NT2/D1 (cell line): ENCODE measurements at regions not wholly inside any gene's neighbourhood (a gene's known extent, or its start where the extent isn't known, plus 50 kb on each side); places are given as distances from the start of the nearest gene placed in this dataset.
"Not testable (repeated sequence)": the region's sequence is repeated elsewhere in the genome, so short reads cannot be mapped to it uniquely, and the experiment has no call there.

Experiments
- DNase-seq: peaks from one replicate; pipeline ENCODE4 v3.0.0-alpha.2; 2011; ENCODE audit warnings: low read depth, low spot score
- H3K27me3 ChIP-seq: 2 replicates; pipeline ENCODE4 v1.6.0; 2011; ENCODE audit warnings: mild to moderate bottlenecking; ENCODE audit not compliant: insufficient read length, insufficient read depth
- H3K36me3 ChIP-seq: 2 replicates; pipeline ENCODE4 v1.6.1; 2011; ENCODE audit warnings: mild to moderate bottlenecking, low read length, mixed read lengths; ENCODE audit not compliant: insufficient read depth, insufficient read length
- H3K4me1 ChIP-seq: 2 replicates; pipeline ENCODE4 v1.5.1; 2011; ENCODE audit not compliant: insufficient read depth, insufficient read length
- H3K4me3 ChIP-seq: 2 replicates; pipeline ENCODE4 v1.5.1; 2011; ENCODE audit warnings: low read depth; ENCODE audit not compliant: insufficient read length
- H3K9ac ChIP-seq: 2 replicates; pipeline ENCODE4 v1.6.0; 2011; ENCODE audit warnings: low read depth; ENCODE audit not compliant: insufficient read length
- H3K9me3 ChIP-seq: 2 replicates; pipeline ENCODE4 v1.5.1; 2011; ENCODE audit warnings: mild to moderate bottlenecking, low read length; ENCODE audit not compliant: insufficient read depth

- H3K4me1 ChIP-seq, H3K4me3 ChIP-seq, H3K36me3 ChIP-seq, H3K9ac ChIP-seq, DNase-seq, H3K27me3 ChIP-seq, H3K9me3 ChIP-seq: not testable (repeated sequence)
These were observed 60.2 kb upstream of the METTL9 start for GRCh38 chr16:21539107-21539618.

- not testable (repeated sequence) for H3K27me3 ChIP-seq, DNase-seq, H3K4me3 ChIP-seq, H3K36me3 ChIP-seq, H3K9ac ChIP-seq, H3K9me3 ChIP-seq, H3K4me1 ChIP-seq
These were observed 58.5 kb upstream of the METTL9 start for GRCh38 chr16:21540770-21541433.

- not testable (repeated sequence) for H3K9ac ChIP-seq, DNase-seq, H3K4me3 ChIP-seq, H3K36me3 ChIP-seq, H3K4me1 ChIP-seq, H3K27me3 ChIP-seq, H3K9me3 ChIP-seq
These were observed 57.7 kb upstream of the METTL9 start for GRCh38 chr16:21541611-21542051.

- DNase-seq, H3K9me3 ChIP-seq, H3K4me1 ChIP-seq, H3K27me3 ChIP-seq, H3K9ac ChIP-seq, H3K36me3 ChIP-seq, H3K4me3 ChIP-seq: not testable (repeated sequence)
These were observed 57.3 kb upstream of the METTL9 start for GRCh38 chr16:21542075-21542474.

- H3K36me3 ChIP-seq, H3K9me3 ChIP-seq, DNase-seq, H3K27me3 ChIP-seq, H3K4me1 ChIP-seq, H3K4me3 ChIP-seq, H3K9ac ChIP-seq: not testable (repeated sequence)
These were observed 56.8 kb upstream of the METTL9 start for GRCh38 chr16:21542491-21543124.

- H3K9ac ChIP-seq, H3K36me3 ChIP-seq, DNase-seq: not testable (repeated sequence)
These were observed 56.1 kb upstream of the METTL9 start for GRCh38 chr16:21543151-21543836.

GRCh38 chr16:21545664-21546326, 53.6 kb upstream of the METTL9 start:
- not testable (repeated sequence) for DNase-seq, H3K36me3 ChIP-seq, H3K27me3 ChIP-seq, H3K4me1 ChIP-seq, H3K9ac ChIP-seq, H3K4me3 ChIP-seq, H3K9me3 ChIP-seq

More at GRCh38 chr16:21543151-21543836, 56.1 kb upstream of the METTL9 start:
- not testable (repeated sequence) for H3K27me3 ChIP-seq, H3K4me3 ChIP-seq, H3K9me3 ChIP-seq, H3K4me1 ChIP-seq

- H3K27me3 ChIP-seq: peaks cover 16% of the 10 kb centered on the region
- H3K4me1 ChIP-seq, H3K9ac ChIP-seq, DNase-seq, H3K9me3 ChIP-seq, H3K4me3 ChIP-seq, H3K36me3 ChIP-seq: not testable (repeated sequence)
These were observed 50.0 kb upstream of the METTL9 start for GRCh38 chr16:21549396-21549795.
